PC-9 (cell line): ENCODE measurements at regions not wholly inside any gene's neighbourhood (a gene's known extent, or its start where the extent isn't known, plus 50 kb on each side); places are given as distances from the start of the nearest gene placed in this dataset.

ENCODE experiments used
- BruUV-seq: library from RNA; stranded (reverse); fragments of 400-500 nt; replicated peaks from 2 replicates; lab custom pipeline; 2021; lab: Mats Ljungman, UMichigan
- CTCF ChIA-PET: fragments of 300-600 bp; sonication (Branson Sonifier 250); formaldehyde crosslinking; loops from one replicate; lab custom pipeline; 2022; ENCODE audit warnings: antibody characterized with exemption; lab: Charles Lee
- POLR2A ChIA-PET: fragments of 300-600 bp; sonication (Branson Sonifier 250); formaldehyde crosslinking; loops from one replicate; lab custom pipeline; 2022; ENCODE audit warnings: antibody characterized with exemption; ENCODE audit not compliant: unreplicated experiment; lab: Charles Lee
- DNase-seq, 2 experiments: peaks; one replicate each; pipeline versions ENCODE4 v3.0.0 to v3.0.0-alpha.2; 2015 to 2022; ENCODE audit warnings: mixed read lengths in 1 of 2
- H2AFZ ChIP-seq: fragments of 200-600 bp; sonication (generic); 2 replicates; pipeline ENCODE4 v1.8.1; 2017; ENCODE audit warnings: antibody characterized with exemption
- H3F3A ChIP-seq: fragments of 200-600 bp; sonication (generic); 2 replicates; pipeline ENCODE4 v1.8.1; 2017; ENCODE audit warnings: antibody characterized with exemption, mild to moderate bottlenecking, low read depth; ENCODE audit not compliant: insufficient read depth
- H3K27ac ChIP-seq: fragments of 200-600 bp; sonication (generic); 2 replicates; pipeline ENCODE4 v1.6.1; 2016; ENCODE audit warnings: mixed run types
- H3K27me3 ChIP-seq: fragments of 200-600 bp; sonication (generic); 2 replicates; pipeline ENCODE4 v1.6.1; 2016; ENCODE audit warnings: low read depth, mixed run types; ENCODE audit not compliant: insufficient read depth
- H3K36me3 ChIP-seq: fragments of 200-600 bp; sonication (generic); 2 replicates; pipeline ENCODE4 v1.6.1; 2016; ENCODE audit warnings: low read depth, mixed run types
- H3K4me1 ChIP-seq: fragments of 200-600 bp; sonication (generic); replicated peaks from 2 replicates; pipeline ENCODE4 v1.6.1; 2016; ENCODE audit warnings: mixed run types; ENCODE audit not compliant: insufficient read depth
- H3K4me2 ChIP-seq: fragments of 200-600 bp; sonication (generic); 2 replicates; pipeline ENCODE4 v1.6.1; 2017; ENCODE audit warnings: mixed run types
- H3K4me3 ChIP-seq: fragments of 200-600 bp; sonication (generic); 2 replicates; pipeline ENCODE4 v1.6.1; 2016; ENCODE audit warnings: mixed run types
- H3K79me2 ChIP-seq: fragments of 200-600 bp; sonication (generic); 2 replicates; pipeline ENCODE4 v1.6.1; 2017; ENCODE audit warnings: low read depth, mixed run types
- H3K9me2 ChIP-seq: fragments of 200-600 bp; sonication (generic); 2 replicates; pipeline ENCODE4 v1.8.1; 2017; ENCODE audit warnings: mild to moderate bottlenecking; ENCODE audit not compliant: insufficient read depth
- H3K9me3 ChIP-seq: fragments of 200-600 bp; sonication (generic); 2 replicates; pipeline ENCODE4 v1.8.1; 2016; ENCODE audit warnings: low read depth; ENCODE audit not compliant: insufficient read depth
- H4K20me1 ChIP-seq: fragments of 200-600 bp; sonication (generic); 2 replicates; pipeline ENCODE4 v1.8.1; 2017; ENCODE audit not compliant: insufficient read depth
- CTCF ChIP-seq: fragments of 200-600 bp; sonication (generic); conservative IDR thresholded peaks from 2 replicates; pipeline ENCODE4 v1.6.1; 2017; ENCODE audit warnings: mixed run types, antibody characterized with exemption, mild to moderate bottlenecking, moderate library complexity
- EZH2 ChIP-seq: fragments of 200-600 bp; sonication (generic); IDR thresholded peaks from 2 replicates; pipeline ENCODE4 v1.8.0; 2017; ENCODE audit warnings: antibody characterized with exemption, low read depth
- intact Hi-C: fragments of 100-400 bp; cut with micrococcal nuclease; formaldehyde crosslinking; loops from one replicate; pipeline ENCODE4 v1.10.0; 2022; ENCODE audit not compliant: unreplicated experiment

GRCh38 chr14:30389134-30389876 lies 169.7 kb upstream of the G2E3 start:
- H4K20me1 ChIP-seq = no peaks in the 10 kb centered on the region
- no peaks in the 10 kb centered on the region for H3K27me3 ChIP-seq
- H3K4me1 ChIP-seq = no peaks in the 10 kb centered on the region
- no peak overlapping the region for H3K4me2 ChIP-seq
- intact Hi-C loops = no loop called here
- ChIA-PET POLR2A (no interaction called here), CTCF (no interaction called here)
- no TSS peak for BruUV-seq
- H3K9me3 ChIP-seq = no peaks in the 10 kb centered on the region
- H3K79me2 ChIP-seq = no peaks in the 10 kb centered on the region
- no peak overlapping the region for H3K27ac ChIP-seq
- H3F3A ChIP-seq = no peaks in the 10 kb centered on the region
- DNase-seq = no peak
- no peak overlapping the region for H2AFZ ChIP-seq
- no peak overlapping the region for H3K4me3 ChIP-seq
- no peaks in the 10 kb centered on the region for H3K9me2 ChIP-seq
- TF ChIP-seq CTCF (no peak), EZH2 (no peak)
- no peaks in the 10 kb centered on the region for H3K36me3 ChIP-seq

- intact Hi-C loops = no loop called here
- BruUV-seq = no TSS peak
- CTCF ChIA-PET = no interaction called here
- H3K27me3 ChIP-seq = no peaks in the 10 kb centered on the region
- no peaks in the 10 kb centered on the region for H3K36me3 ChIP-seq
- TF ChIP-seq EZH2 (no peak), CTCF (no peak)
- H3F3A ChIP-seq = no peaks in the 10 kb centered on the region
- no peaks in the 10 kb centered on the region for H3K9me3 ChIP-seq
- POLR2A ChIA-PET = no interaction called here
- H3K4me3 ChIP-seq = no peak overlapping the region
- no peaks in the 10 kb centered on the region for H3K79me2 ChIP-seq
- H3K4me1 ChIP-seq = no peaks in the 10 kb centered on the region
- no peaks in the 10 kb centered on the region for H3K9me2 ChIP-seq
- no peak overlapping the region for H3K4me2 ChIP-seq
- no peak for DNase-seq
- no peak overlapping the region for H3K27ac ChIP-seq
- H2AFZ ChIP-seq = no peak overlapping the region
- no peaks in the 10 kb centered on the region for H4K20me1 ChIP-seq
Measured at GRCh38 chr14:30389877-30390385, 169.0 kb upstream of the G2E3 start.

GRCh38 chr14:30395065-30395464 lies 163.9 kb upstream of the G2E3 start:
- TF ChIP-seq CTCF (no peak), EZH2 (no peak)
- Histone ChIP-seq H3K27ac (no peak overlapping the region), H3K27me3 (no peaks in the 10 kb centered on the region), H3K4me2 (no peak overlapping the region), H3F3A (no peaks in the 10 kb centered on the region), H2AFZ (no peak overlapping the region), H4K20me1 (no peaks in the 10 kb centered on the region), H3K79me2 (no peaks in the 10 kb centered on the region), H3K36me3 (no peaks in the 10 kb centered on the region), H3K4me3 (no peak overlapping the region), H3K9me3 (no peaks in the 10 kb centered on the region), H3K4me1 (no peaks in the 10 kb centered on the region), H3K9me2 (no peaks in the 10 kb centered on the region)
- ChIA-PET POLR2A (no interaction called here), CTCF (no interaction called here)
- intact Hi-C loops = no loop called here
- no TSS peak for BruUV-seq
- DNase-seq = no peak
